SU-DHL-6 (cell line): ENCODE measurements at regions not wholly inside any gene's neighbourhood (a gene's known extent, or its start where the extent isn't known, plus 50 kb on each side); places are given as distances from the start of the nearest gene placed in this dataset.

Experiments used
- H2AFZ ChIP-seq: fragments of 200-600 bp; sonication (generic); 2 replicates; pipeline ENCODE4 v1.6.1; 2014; ENCODE audit warnings: low read depth, mild to moderate bottlenecking, moderate library complexity, mixed read lengths, antibody characterized with exemption, low read length; ENCODE audit not compliant: severe bottlenecking
- H3F3A ChIP-seq: fragments of 200-600 bp; shearing (Covaris generic); 2 replicates; pipeline ENCODE4 v1.6.0; 2016; ENCODE audit warnings: antibody characterized with exemption, mild to moderate bottlenecking; ENCODE audit not compliant: insufficient read depth
- H3K27ac ChIP-seq: fragments of 200-600 bp; sonication (generic); 2 replicates; pipeline ENCODE4 v1.5.1; 2016; ENCODE audit warnings: low read depth, mild to moderate bottlenecking, low read length, moderate library complexity, mixed read lengths
- H3K27me3 ChIP-seq: fragments of 200-600 bp; sonication (generic), shearing (Covaris generic); 2 replicates; pipeline ENCODE4 v1.6.0; 2014; ENCODE audit warnings: mild to moderate bottlenecking, low read length
- H3K36me3 ChIP-seq: fragments of 200-600 bp; sonication (generic); 2 replicates; pipeline ENCODE4 v1.6.1; 2014; ENCODE audit warnings: mild to moderate bottlenecking, low read length, mixed read lengths
- H3K4me2 ChIP-seq: fragments of 300-600, 200-600 bp; shearing (Covaris generic), sonication (generic); 2 replicates; pipeline ENCODE4 v1.6.0; 2014; ENCODE audit warnings: low read length, low read depth, mild to moderate bottlenecking; ENCODE audit not compliant: poor library complexity, severe bottlenecking
- H3K4me3 ChIP-seq: fragments of 200-600 bp; sonication (generic); 2 replicates; pipeline ENCODE4 v1.5.1; 2014; ENCODE audit warnings: antibody characterized with exemption, low read length, mild to moderate bottlenecking, mixed read lengths; ENCODE audit not compliant: insufficient read depth, poor library complexity, severe bottlenecking
- H3K79me2 ChIP-seq: fragments of 200-600 bp; sonication (generic); 2 replicates; pipeline ENCODE4 v1.6.1; 2014; ENCODE audit warnings: mild to moderate bottlenecking, low read length, moderate library complexity; ENCODE audit not compliant: insufficient read depth
- H3K9ac ChIP-seq: fragments of 200-600 bp; sonication (generic); 2 replicates; pipeline ENCODE4 v1.7.0; 2014; ENCODE audit warnings: mild to moderate bottlenecking, low read length
- H3K9me2 ChIP-seq: fragments of 200-600 bp; sonication (generic); replicated peaks from 2 replicates; pipeline ENCODE4 v1.6.1; 2014; ENCODE audit warnings: low read length; ENCODE audit not compliant: insufficient read depth
- H3K9me3 ChIP-seq: fragments of 200-600 bp; sonication (generic); 2 replicates; pipeline ENCODE4 v1.6.1; 2014; ENCODE audit warnings: low read length, mixed read lengths; ENCODE audit not compliant: insufficient read depth
- H4K20me1 ChIP-seq: fragments of 200-600 bp; sonication (generic); 2 replicates; pipeline ENCODE4 v1.6.1; 2014; ENCODE audit warnings: low read depth, mild to moderate bottlenecking, antibody characterized with exemption, low read length, moderate library complexity, mixed read lengths
- EZH2phosphoT487 ChIP-seq: fragments of 200-600 bp; sonication (generic), shearing (Covaris generic); conservative IDR thresholded peaks from 2 replicates; pipeline ENCODE4 v1.6.1; 2018; ENCODE audit warnings: mild to moderate bottlenecking, antibody characterized with exemption, low read length, moderate library complexity, mixed read lengths
- TF ChIP-seq, protein P1 (sequence below): fragments of 200-600 bp; sonication (generic); IDR thresholded peaks from one replicate; pipeline ENCODE4 v1.5.1; 2017; ENCODE audit warnings: antibody characterized with exemption, mild to moderate bottlenecking, low read length, moderate library complexity; ENCODE audit not compliant: insufficient read depth, poor library complexity, severe bottlenecking

DNA sequence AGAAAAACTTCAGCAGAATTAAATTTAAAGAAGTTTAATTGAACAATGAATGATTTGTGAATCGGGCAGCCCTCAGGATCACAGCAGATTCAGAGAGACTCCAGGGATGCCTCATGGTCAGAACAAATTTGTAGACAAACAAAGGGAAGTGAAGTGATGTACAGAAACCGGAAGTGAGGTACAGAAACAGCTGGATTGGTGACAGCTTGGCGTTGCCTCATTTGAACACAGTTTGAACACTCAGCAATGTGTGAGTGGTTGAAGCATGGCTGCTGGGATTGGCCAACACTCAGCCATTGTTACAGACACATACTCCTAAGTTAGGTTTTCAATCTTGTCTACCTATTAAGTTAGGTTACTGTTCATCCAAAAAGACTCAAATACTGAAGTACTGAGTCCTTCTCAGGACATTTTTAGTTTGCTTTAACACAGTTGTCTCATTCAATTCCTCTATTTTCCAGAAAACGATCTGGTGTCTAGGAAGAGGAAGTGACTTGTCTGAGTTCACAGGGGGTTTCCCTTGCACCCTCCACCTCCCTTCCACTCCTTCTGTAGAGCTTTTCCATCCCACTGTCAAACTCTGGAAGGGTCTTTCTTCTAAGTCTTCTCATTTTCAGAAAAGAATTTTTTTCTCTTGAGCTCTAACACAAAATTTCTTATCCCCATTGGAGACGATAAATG, 137.9 kb downstream of the SLC4A3 start:
- Histone ChIP-seq H3K27me3 (no peaks in the 10 kb centered on the region), H3K4me3 (no peak overlapping the region), H3F3A (no peaks in the 10 kb centered on the region), H3K79me2 (no peaks in the 10 kb centered on the region), H3K27ac (no peak overlapping the region), H2AFZ (no peak overlapping the region), H3K9ac (no peak overlapping the region), H4K20me1 (no peaks in the 10 kb centered on the region), H3K36me3 (no peaks in the 10 kb centered on the region), H3K9me2 (no peaks in the 10 kb centered on the region), H3K4me2 (no peak overlapping the region), H3K9me3 (no peaks in the 10 kb centered on the region)
- no peak for TF ChIP-seq EZH2phosphoT487
- TF ChIP-seq, protein P1, sequence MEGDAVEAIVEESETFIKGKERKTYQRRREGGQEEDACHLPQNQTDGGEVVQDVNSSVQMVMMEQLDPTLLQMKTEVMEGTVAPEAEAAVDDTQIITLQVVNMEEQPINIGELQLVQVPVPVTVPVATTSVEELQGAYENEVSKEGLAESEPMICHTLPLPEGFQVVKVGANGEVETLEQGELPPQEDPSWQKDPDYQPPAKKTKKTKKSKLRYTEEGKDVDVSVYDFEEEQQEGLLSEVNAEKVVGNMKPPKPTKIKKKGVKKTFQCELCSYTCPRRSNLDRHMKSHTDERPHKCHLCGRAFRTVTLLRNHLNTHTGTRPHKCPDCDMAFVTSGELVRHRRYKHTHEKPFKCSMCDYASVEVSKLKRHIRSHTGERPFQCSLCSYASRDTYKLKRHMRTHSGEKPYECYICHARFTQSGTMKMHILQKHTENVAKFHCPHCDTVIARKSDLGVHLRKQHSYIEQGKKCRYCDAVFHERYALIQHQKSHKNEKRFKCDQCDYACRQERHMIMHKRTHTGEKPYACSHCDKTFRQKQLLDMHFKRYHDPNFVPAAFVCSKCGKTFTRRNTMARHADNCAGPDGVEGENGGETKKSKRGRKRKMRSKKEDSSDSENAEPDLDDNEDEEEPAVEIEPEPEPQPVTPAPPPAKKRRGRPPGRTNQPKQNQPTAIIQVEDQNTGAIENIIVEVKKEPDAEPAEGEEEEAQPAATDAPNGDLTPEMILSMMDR = no peak

DNA sequence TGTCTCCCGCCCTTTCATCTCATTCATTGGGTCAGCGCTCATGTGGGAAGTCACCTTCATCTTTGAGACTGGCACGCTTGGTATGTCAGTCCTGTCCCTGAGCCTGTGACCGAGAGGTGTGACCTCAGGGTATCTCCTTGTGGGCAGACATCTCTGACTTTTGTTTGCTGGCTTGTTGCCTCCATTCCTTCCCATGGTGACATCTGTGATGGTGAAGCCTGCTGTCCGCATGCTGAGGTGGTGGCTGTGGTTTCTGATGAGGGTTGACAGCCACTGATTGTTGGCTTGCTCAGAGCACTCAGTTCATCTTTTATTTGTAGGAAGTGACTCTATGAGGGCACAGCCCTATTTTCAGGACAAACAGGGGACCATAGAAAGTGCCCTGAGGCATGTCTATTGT, 139.2 kb downstream of the SLC4A3 start:
- H3K27ac ChIP-seq = no peak overlapping the region
- TF ChIP-seq EZH2phosphoT487 = no peak
- TF ChIP-seq, protein P1 = no peak
- H3K9ac ChIP-seq = no peak overlapping the region
- H3K36me3 ChIP-seq = no peaks in the 10 kb centered on the region
- no peaks in the 10 kb centered on the region for H4K20me1 ChIP-seq
- no peak overlapping the region for H2AFZ ChIP-seq
- no peaks in the 10 kb centered on the region for H3F3A ChIP-seq
- H3K79me2 ChIP-seq = no peaks in the 10 kb centered on the region
- no peak overlapping the region for H3K4me3 ChIP-seq
- no peaks in the 10 kb centered on the region for H3K9me3 ChIP-seq
- no peak overlapping the region for H3K4me2 ChIP-seq
- no peaks in the 10 kb centered on the region for H3K9me2 ChIP-seq
- H3K27me3 ChIP-seq = no peaks in the 10 kb centered on the region

DNA sequence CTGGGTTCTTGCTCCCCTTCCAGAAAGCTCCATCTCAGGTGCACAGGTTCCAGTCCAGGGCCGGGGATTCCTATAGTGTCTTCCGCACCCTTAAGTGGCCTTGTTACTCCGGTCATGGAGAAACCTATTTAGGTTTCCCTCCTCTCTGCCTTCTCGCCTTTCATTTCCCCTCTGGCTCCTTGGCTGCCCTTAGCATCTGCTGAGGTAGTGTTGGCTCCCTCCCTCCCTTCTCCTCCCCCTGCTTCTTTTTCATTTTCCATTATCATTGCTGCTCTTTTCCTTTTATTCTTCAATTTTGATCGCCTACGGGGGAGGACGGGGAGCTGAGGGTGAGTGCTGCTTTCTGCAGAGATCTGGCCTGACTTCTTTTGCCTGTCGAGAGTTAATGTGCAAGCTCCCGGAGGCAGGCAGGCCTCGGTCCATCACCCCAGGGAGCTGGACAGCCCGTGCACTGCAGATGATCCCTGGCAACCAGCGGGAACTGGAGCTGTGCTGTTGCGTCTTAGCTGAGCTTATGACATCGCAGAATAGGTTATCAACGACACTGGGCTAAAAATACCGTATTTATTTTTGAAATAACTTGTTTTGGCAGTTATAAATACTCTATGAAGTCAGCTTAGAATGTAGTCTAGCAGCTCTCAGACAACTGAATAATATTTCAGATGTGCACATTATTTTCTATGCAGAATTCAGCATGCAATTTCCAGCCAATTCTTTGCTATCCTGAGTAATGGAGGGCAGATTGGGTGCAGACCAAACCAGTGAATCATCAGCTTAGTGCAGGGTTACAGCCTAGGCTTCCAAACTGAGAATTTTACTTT, 141.9 kb downstream of the SLC4A3 start:
- Histone ChIP-seq H3K4me3 (no peak overlapping the region), H3K9me3 (no peaks in the 10 kb centered on the region), H3K36me3 (no peaks in the 10 kb centered on the region), H3F3A (no peaks in the 10 kb centered on the region), H2AFZ (no peak overlapping the region), H3K27ac (no peak overlapping the region), H3K27me3 (no peaks in the 10 kb centered on the region), H4K20me1 (no peaks in the 10 kb centered on the region), H3K9ac (no peak overlapping the region), H3K4me2 (no peak overlapping the region), H3K9me2 (no peaks in the 10 kb centered on the region), H3K79me2 (no peaks in the 10 kb centered on the region)
- no peak for TF ChIP-seq EZH2phosphoT487
- TF ChIP-seq, protein P1 = no peak
